ENCODE measurements at regions not wholly inside any gene's neighbourhood (a gene's known extent, or its start where the extent isn't known, plus 50 kb on each side); places are given as distances from the start of the nearest gene placed in this dataset.

DNA sequence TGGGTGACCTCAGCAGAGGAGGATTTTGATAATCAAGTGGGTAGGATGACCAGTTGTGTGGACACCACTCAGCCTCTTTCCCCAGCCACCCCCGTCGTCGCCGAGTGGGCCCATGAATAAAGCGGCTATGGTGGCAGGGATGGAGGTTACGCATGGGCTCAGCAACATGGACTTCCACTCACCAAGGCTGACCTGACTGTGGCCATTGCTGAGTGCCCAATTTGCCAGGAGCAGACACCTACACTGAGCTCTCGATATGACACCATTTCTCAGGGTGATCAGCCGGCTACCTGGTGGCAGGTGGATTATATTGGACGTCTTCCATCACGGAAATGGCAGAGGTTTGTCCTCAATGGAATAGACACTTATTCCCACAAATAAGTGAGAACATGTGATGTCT lies 361.3 kb downstream of the KLHL4 start:
- TF ChIP-seq, protein P1, sequence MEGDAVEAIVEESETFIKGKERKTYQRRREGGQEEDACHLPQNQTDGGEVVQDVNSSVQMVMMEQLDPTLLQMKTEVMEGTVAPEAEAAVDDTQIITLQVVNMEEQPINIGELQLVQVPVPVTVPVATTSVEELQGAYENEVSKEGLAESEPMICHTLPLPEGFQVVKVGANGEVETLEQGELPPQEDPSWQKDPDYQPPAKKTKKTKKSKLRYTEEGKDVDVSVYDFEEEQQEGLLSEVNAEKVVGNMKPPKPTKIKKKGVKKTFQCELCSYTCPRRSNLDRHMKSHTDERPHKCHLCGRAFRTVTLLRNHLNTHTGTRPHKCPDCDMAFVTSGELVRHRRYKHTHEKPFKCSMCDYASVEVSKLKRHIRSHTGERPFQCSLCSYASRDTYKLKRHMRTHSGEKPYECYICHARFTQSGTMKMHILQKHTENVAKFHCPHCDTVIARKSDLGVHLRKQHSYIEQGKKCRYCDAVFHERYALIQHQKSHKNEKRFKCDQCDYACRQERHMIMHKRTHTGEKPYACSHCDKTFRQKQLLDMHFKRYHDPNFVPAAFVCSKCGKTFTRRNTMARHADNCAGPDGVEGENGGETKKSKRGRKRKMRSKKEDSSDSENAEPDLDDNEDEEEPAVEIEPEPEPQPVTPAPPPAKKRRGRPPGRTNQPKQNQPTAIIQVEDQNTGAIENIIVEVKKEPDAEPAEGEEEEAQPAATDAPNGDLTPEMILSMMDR (IDR thresholded peaks at IDR 0.05; ENCODE audit: low read depth, low read length), result no peak
- TF ChIP-seq POLR2A (IDR thresholded peaks at IDR 0.05; ENCODE audit: extremely low read depth, insufficient read length), result no peak
- no peak for TF ChIP-seq MYC (IDR thresholded peaks at IDR 0.05; ENCODE audit: low read depth, low read length)

Measured in NB4 (cell line).